ENCODE measurements at regions not wholly inside any gene's neighbourhood (a gene's known extent, or its start where the extent isn't known, plus 50 kb on each side); places are given as distances from the start of the nearest gene placed in this dataset.

DNA sequence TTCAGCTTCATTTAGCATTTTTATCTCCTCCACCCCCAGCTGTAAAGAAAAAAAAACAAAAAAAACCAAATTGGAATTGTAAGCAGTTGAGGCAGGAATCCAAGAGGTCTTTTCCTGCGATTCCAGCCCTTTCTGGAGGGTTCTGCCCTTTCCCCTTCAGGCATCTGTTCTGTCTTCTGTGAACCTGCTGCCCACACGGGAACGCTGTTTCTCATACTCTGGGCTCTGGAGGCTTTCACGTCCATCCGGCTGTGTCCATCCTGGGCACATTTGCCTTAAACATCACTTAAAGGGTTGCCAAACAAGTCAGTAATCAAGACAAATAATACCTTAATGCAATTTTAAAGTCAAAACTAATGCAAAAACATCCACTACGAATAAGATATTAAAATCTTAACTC is 302.8 kb upstream of the PITRM1 start:
- Mint-ChIP-seq H3K36me3 (ENCODE audit: low read depth) (no peaks in the 10 kb centered on the region), H3K4me3 (no peak overlapping the region), H3K27ac (no peak overlapping the region), H3K9me3 (no peaks in the 10 kb centered on the region), H3K27me3 (peaks cover 6% of the 10 kb centered on the region), H3K4me1 (ENCODE audit: low read depth) (peaks cover 27% of the 10 kb centered on the region)

DNA sequence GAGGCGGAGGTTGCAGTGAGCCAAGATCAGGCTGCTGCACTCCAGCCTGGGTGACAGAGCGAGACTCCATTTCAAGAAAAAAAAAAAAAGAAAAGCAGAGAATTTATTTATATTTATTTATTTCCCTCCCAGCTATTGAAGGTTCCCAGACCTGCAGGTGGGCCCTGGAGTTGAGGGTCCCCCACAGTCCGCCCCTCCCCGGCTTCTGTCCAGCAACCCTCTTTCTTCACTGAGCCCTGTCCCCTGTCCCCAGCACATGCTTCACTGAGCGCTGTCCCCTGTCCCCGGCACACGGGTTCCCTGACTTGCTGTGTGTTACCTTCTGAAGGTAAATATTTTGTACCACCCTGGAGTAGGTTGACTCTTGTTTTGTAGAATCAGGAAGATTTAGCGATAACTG is 301.7 kb upstream of the PITRM1 start:
- Mint-ChIP-seq H3K27me3 (peaks cover 11% of the 10 kb centered on the region), H3K27ac (no peak overlapping the region), H3K36me3 (ENCODE audit: low read depth) (no peaks in the 10 kb centered on the region), H3K4me3 (no peak overlapping the region), H3K9me3 (no peaks in the 10 kb centered on the region), H3K4me1 (ENCODE audit: low read depth) (peaks cover 32% of the 10 kb centered on the region)

DNA sequence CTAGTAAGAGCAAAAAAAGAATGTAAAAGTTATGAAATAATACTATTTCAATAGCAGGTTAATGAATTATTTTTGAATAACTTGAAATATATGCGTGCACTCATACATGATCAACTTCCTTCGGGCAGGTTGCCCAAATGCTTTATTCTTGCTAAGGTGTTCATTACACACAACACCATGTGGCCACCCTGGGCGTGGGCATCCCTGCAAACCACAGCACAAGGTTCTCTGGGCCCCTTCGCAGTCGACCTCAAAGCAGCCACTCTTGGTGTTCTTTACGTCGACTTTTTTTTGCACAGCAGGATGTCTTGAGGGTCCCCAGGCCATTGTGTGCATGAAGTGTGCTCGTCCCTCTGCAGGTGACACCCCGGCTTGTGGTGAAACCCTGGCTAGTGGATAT is 300.7 kb upstream of the PITRM1 start:
- H3K4me1 Mint-ChIP-seq (ENCODE audit: low read depth) = peaks cover 42% of the 10 kb centered on the region
- H3K27me3 Mint-ChIP-seq = peaks cover 11% of the 10 kb centered on the region
- no peak overlapping the region for H3K4me3 Mint-ChIP-seq
- H3K27ac Mint-ChIP-seq = no peak overlapping the region
- no peaks in the 10 kb centered on the region for H3K36me3 Mint-ChIP-seq (ENCODE audit: low read depth)
- no peaks in the 10 kb centered on the region for H3K9me3 Mint-ChIP-seq

- no peak overlapping the region for H3K27ac Mint-ChIP-seq
- peak overlapping the region; percentile 69 for H3K4me3 Mint-ChIP-seq
- no peaks in the 10 kb centered on the region for H3K36me3 Mint-ChIP-seq (ENCODE audit: low read depth)
- H3K4me1 Mint-ChIP-seq (ENCODE audit: low read depth) = peaks cover 43% of the 10 kb centered on the region
- H3K9me3 Mint-ChIP-seq = no peaks in the 10 kb centered on the region
- H3K27me3 Mint-ChIP-seq = peaks cover 11% of the 10 kb centered on the region
Observed at GRCh38 chr10:3472287-3473051, 299.9 kb upstream of the PITRM1 start.

- H3K4me1 Mint-ChIP-seq (ENCODE audit: low read depth) = peaks cover 49% of the 10 kb centered on the region
- H3K4me3 Mint-ChIP-seq = peak overlapping the region; percentile 69
- no peak overlapping the region for H3K27ac Mint-ChIP-seq
- peaks cover 11% of the 10 kb centered on the region for H3K27me3 Mint-ChIP-seq
- no peaks in the 10 kb centered on the region for H3K9me3 Mint-ChIP-seq
- no peaks in the 10 kb centered on the region for H3K36me3 Mint-ChIP-seq (ENCODE audit: low read depth)
Observed at GRCh38 chr10:3471927-3472286, 299.3 kb upstream of the PITRM1 start.

DNA sequence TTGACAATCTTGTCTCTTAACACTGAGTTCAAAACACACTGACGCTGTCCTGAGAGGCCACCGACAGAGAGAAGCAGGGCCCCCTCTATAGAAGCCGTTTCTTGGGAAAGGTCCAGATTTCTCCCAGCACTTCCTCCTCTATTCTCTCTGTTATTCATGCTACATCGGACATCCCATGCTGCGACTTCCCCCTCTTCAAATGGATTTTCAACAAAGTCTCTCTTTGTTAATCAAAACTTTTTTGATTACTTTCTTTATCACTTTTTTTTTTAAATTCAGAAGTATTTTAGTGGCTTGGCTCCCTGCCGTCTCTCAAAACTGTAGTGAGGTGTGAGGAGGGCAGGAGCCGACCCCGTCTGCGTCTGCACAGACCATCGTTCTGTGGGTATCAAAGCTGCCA is 298.9 kb upstream of the PITRM1 start:
- Mint-ChIP-seq H3K27ac (no peak overlapping the region), H3K36me3 (ENCODE audit: low read depth) (no peaks in the 10 kb centered on the region), H3K27me3 (peaks cover 11% of the 10 kb centered on the region), H3K9me3 (no peaks in the 10 kb centered on the region), H3K4me3 (no peak overlapping the region), H3K4me1 (ENCODE audit: low read depth) (peaks cover 51% of the 10 kb centered on the region)

DNA sequence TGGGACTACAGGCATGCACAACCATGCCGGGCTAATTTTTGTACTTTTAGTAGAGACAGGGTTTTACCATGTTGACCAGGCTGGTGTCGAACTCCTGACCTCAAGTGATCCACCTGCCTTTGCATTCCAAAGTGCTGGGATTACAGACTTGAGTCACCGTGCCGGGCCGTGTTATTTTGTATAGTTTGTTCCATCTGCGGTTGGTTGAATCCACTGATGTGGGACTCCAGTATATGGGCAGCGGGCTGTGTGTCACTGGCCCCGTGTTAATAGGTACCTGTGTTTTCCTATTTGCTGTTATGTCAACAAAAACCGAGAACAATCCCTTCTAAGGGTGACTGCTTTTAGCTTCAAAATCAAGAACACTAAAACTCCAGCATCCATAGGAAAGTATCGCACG is 297.6 kb upstream of the PITRM1 start:
- Mint-ChIP-seq H3K9me3 (no peaks in the 10 kb centered on the region), H3K4me1 (ENCODE audit: low read depth) (peaks cover 51% of the 10 kb centered on the region), H3K36me3 (ENCODE audit: low read depth) (no peaks in the 10 kb centered on the region), H3K27ac (no peak overlapping the region), H3K4me3 (no peak overlapping the region), H3K27me3 (peaks cover 7% of the 10 kb centered on the region)

DNA sequence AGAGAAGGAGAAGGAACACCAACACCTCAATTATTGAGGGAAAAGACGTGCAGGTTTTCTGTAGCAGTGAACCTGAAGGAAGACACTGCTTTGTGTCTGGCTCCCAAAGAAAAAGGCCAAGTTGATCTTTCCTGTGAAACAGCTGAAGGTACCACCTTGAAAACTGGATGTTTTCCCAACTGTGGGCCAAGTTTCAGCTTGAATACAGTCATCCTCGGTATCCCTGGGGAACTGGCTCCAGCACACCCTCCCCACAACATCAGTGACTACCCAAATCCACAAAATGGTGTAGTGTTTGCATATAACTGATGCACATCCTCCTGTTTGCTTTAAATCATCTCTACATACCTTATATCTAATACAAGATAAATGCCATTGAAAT is 297.0 kb upstream of the PITRM1 start:
- peaks cover 6% of the 10 kb centered on the region for H3K27me3 Mint-ChIP-seq
- no peaks in the 10 kb centered on the region for H3K9me3 Mint-ChIP-seq
- peaks cover 51% of the 10 kb centered on the region for H3K4me1 Mint-ChIP-seq (ENCODE audit: low read depth)
- H3K4me3 Mint-ChIP-seq = no peak overlapping the region
- H3K36me3 Mint-ChIP-seq (ENCODE audit: low read depth) = no peaks in the 10 kb centered on the region
- no peak overlapping the region for H3K27ac Mint-ChIP-seq

- H3K27me3 Mint-ChIP-seq = peaks cover 6% of the 10 kb centered on the region
- H3K27ac Mint-ChIP-seq = peak overlapping the region; percentile 84
- H3K9me3 Mint-ChIP-seq = no peaks in the 10 kb centered on the region
- no peaks in the 10 kb centered on the region for H3K36me3 Mint-ChIP-seq (ENCODE audit: low read depth)
- peaks cover 51% of the 10 kb centered on the region for H3K4me1 Mint-ChIP-seq (ENCODE audit: low read depth)
- H3K4me3 Mint-ChIP-seq = peak overlapping the region; percentile 60
Observed at GRCh38 chr10:3468919-3469638, 296.5 kb upstream of the PITRM1 start.

GRCh38 chr10:3467052-3467951 is 294.7 kb upstream of the PITRM1 start:
- Mint-ChIP-seq H3K27me3 (peaks cover 6% of the 10 kb centered on the region), H3K27ac (peak overlapping the region; percentile 84), H3K36me3 (ENCODE audit: low read depth) (no peaks in the 10 kb centered on the region), H3K4me1 (ENCODE audit: low read depth) (peaks cover 39% of the 10 kb centered on the region), H3K4me3 (peak overlapping the region; percentile 61), H3K9me3 (no peaks in the 10 kb centered on the region)

GRCh38 chr10:3465406-3465891 is 292.9 kb upstream of the PITRM1 start:
- H3K27ac Mint-ChIP-seq = no peak overlapping the region
- peaks cover 5% of the 10 kb centered on the region for H3K27me3 Mint-ChIP-seq
- H3K4me3 Mint-ChIP-seq = no peak overlapping the region
- no peaks in the 10 kb centered on the region for H3K9me3 Mint-ChIP-seq
- no peaks in the 10 kb centered on the region for H3K36me3 Mint-ChIP-seq (ENCODE audit: low read depth)
- peaks cover 31% of the 10 kb centered on the region for H3K4me1 Mint-ChIP-seq (ENCODE audit: low read depth)

DNA sequence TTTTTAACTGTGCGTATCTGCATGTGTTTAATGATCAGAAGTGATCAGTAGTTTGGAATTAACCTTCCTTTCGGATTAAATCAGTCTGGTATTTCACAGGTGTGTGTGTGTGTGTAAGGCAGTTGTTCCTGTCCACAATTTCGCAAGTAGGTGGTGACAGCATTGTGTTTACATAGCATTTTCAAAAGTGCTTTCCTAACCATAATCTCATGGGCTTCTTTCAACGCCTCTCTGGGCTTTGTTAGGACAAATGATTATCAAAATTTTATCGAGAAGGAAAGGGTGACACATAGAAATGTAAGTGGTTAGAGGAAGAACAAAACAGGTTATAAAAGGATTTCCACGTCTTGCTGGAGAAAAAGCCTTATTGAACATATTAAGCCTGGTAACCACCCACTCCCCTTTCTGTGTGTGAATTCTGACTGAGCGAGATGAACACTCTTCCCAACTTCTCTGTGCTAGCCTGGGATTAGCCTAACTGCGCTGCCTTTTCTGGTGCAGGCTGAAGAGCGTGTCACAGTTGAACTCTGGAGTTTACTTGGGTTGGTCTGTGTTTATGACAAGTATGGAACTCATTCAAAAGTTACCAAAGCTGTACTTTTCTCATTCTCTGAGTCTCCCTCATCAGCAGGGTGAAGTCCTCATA is 292.3 kb upstream of the PITRM1 start:
- peaks cover 31% of the 10 kb centered on the region for H3K4me1 Mint-ChIP-seq (ENCODE audit: low read depth)
- H3K4me3 Mint-ChIP-seq = no peak overlapping the region
- H3K36me3 Mint-ChIP-seq (ENCODE audit: low read depth) = no peaks in the 10 kb centered on the region
- H3K9me3 Mint-ChIP-seq = no peaks in the 10 kb centered on the region
- no peak overlapping the region for H3K27ac Mint-ChIP-seq
- no peaks in the 10 kb centered on the region for H3K27me3 Mint-ChIP-seq

- H3K27ac Mint-ChIP-seq = no peak overlapping the region
- peaks cover 1% of the 10 kb centered on the region for H3K4me1 Mint-ChIP-seq (ENCODE audit: low read depth)
- H3K27me3 Mint-ChIP-seq = no peaks in the 10 kb centered on the region
- H3K9me3 Mint-ChIP-seq = no peaks in the 10 kb centered on the region
- no peaks in the 10 kb centered on the region for H3K36me3 Mint-ChIP-seq (ENCODE audit: low read depth)
- H3K4me3 Mint-ChIP-seq = no peak overlapping the region
Observed at GRCh38 chr10:3460420-3461128, 288.0 kb upstream of the PITRM1 start.

All from stimulated activated naive CD8-positive, alpha-beta T cell treated with anti-CD3 and anti-CD28 coated beads, Interleukin-15, Interleukin-2, amounts not matched to agents 100 ng/mL and 50 ng/mL, for 24 hours (primary cell).